Adrenal gland (tissue), 9 donors: ENCODE measurements at regions not wholly inside any gene's neighbourhood (a gene's known extent, or its start where the extent isn't known, plus 50 kb on each side); places are given as distances from the start of the nearest gene placed in this dataset.

Experiments used
- DNase-seq, 7 donors: peaks; one replicate each; pipeline ENCODE4 v3.0.0-alpha.2; 2019 to 2020
- H3K27ac ChIP-seq, 5 donors: fragments of 200-600 bp; sonication (generic) in 4 of 5; 1 replicate in 3 of 5; 2 replicates in 2 of 5; pipeline versions ENCODE4 v1.5.1 to v1.8.0; 2016 to 2020; ENCODE audit warnings: mild to moderate bottlenecking in 1 of 5
- H3K27me3 ChIP-seq: fragments of 200-600 bp; 2 replicates; pipeline ENCODE4 v1.8.0; 2021
- H3K36me3 ChIP-seq, 2 donors: fragments of 200-600 bp; replicated peaks in 1 of 2; 1 replicate in 1 of 2; 2 replicates in 1 of 2; pipeline versions ENCODE4 v1.5.1 to v1.8.0; 2018 to 2022
- H3K4me1 ChIP-seq, 2 donors: fragments of 200-600 bp; replicated peaks in 1 of 2; 1 replicate in 1 of 2; 2 replicates in 1 of 2; pipeline versions ENCODE4 v1.5.1 to v1.8.0; 2018 to 2021
- H3K4me3 ChIP-seq, 4 donors: fragments of 200-600 bp; sonication (generic) in 3 of 4; one replicate each; pipeline ENCODE4 v1.5.1; 2016 to 2018
- H3K9me3 ChIP-seq, 3 donors: fragments of 200-600 bp; sonication (generic) in 1 of 3; replicated peaks in 1 of 3; 1 replicate in 2 of 3; 2 replicates in 1 of 3; pipeline versions ENCODE4 v1.5.1 to v1.8.0; 2016 to 2021
- POLR2A ChIP-seq, 2 donors: fragments of 450-650 bp; IDR thresholded peaks; one replicate each; pipeline ENCODE4 v1.6.1; 2017; ENCODE audit warnings: antibody characterized with exemption in 2 of 2, mild to moderate bottlenecking in 2 of 2, moderate library complexity in 1 of 2
- WGBS, 4 donors: extraction: QIAGEN DNeasy Blood & Tissue Kit in 2 of 4; methylation state at CpG; one replicate each; pipeline versions ENCODE4 v1.1.5 to v1.1.7; 2013 to 2017; 5-methylcytosine and 5-hydroxymethylcytosine counted together
- intact Hi-C, 2 donors: fragments of 100-400 bp; cut with DNase I; formaldehyde crosslinking; loops; one replicate each; pipeline versions ENCODE4 v1.14.1 to v1.15.0; 2022 to 2023
- TF ChIP-seq, protein P1 (sequence below), 6 experiments: fragments of 450-650 bp in 4 of 6; fragments of 200-600 bp in 2 of 6; sonication (generic) in 1 of 6; IDR thresholded peaks; 1 replicate in 5 of 6; 2 replicates in 1 of 6; pipeline versions ENCODE4 v1.5.1 to v1.8.0; 2016 to 2021; ENCODE audit warnings: antibody characterized with exemption in 6 of 6, mild to moderate bottlenecking in 2 of 6, moderate library complexity in 1 of 6
- donor health status: healthy with polysubstance abuse.
- donor health status: Bipolar disorder and iron deficiency.
- donor health status: DM: yes; HTN: yes; CAD: no.
- donor health status: DM: no; HTN: no; CAD: no.
- donor health status: DM: no; HTN: no; CAD: no.

DNA sequence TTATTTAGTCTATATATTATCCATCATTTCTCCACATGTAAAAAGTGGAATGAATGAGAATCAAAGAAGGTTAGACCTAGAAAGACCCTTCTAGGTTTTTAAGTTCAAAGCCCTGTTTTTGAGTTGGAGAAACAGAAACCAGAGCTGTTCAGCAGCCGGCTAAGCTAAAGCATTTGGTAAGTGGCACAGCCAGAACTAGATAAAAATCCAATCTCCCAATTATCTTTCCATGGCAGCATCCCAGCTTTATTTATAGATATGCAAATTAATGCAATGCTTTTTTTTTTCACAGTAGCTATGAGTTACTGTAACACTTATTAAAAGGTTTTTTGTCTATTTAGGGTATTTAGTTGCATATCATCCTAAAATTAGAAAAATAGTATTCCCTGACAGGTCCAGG is 85.1 kb downstream of the NIBAN1 start:
- H3K27ac ChIP-seq: peak overlapping the region in 4 of 5 donors; percentile 47 to 89 (median 78)
- intact Hi-C loops: loop anchor here in 1 of 2 donors (10.0 kb wide), 1 partner anchor 64 kb away; no protein-coding TSS in a partner anchor

DNA sequence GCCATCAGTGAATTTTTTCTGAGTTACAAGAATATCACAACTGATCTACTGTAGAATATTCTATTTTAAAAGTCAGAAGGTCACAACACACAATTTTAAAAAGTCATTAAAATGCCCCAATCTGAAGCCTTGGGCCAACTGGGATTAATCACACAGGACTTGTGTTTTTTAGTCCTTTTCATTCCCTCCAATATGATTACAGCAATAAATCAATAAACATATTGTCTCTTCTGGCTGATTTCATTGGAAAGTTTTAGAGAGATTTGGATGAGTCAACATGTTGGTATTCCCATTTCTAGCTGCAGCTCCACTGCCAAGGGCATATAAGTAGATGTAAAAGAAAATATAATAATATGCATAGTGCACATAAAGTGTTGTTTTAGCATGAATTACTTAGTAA is 85.8 kb downstream of the NIBAN1 start:
- Histone ChIP-seq H3K9me3 (no peaks in the 10 kb centered on the region), H3K27me3 (no peaks in the 10 kb centered on the region), H3K27ac (peak overlapping the region in 4 of 5 donors; percentile 47 to 80 (median 53)), H3K36me3 (no peaks in the 10 kb centered on the region), H3K4me1 (peaks cover 33 to 41% of the 10 kb centered on the region in 2 donors), H3K4me3 (no peak overlapping the region)
- peak in 2 of 7 donors; percentile 32 to 45 for DNase-seq
- intact Hi-C loops: loop anchor here in 1 of 2 donors (10.0 kb wide), 1 partner anchor 64 kb away; no protein-coding TSS in a partner anchor
- TF ChIP-seq, protein P1, sequence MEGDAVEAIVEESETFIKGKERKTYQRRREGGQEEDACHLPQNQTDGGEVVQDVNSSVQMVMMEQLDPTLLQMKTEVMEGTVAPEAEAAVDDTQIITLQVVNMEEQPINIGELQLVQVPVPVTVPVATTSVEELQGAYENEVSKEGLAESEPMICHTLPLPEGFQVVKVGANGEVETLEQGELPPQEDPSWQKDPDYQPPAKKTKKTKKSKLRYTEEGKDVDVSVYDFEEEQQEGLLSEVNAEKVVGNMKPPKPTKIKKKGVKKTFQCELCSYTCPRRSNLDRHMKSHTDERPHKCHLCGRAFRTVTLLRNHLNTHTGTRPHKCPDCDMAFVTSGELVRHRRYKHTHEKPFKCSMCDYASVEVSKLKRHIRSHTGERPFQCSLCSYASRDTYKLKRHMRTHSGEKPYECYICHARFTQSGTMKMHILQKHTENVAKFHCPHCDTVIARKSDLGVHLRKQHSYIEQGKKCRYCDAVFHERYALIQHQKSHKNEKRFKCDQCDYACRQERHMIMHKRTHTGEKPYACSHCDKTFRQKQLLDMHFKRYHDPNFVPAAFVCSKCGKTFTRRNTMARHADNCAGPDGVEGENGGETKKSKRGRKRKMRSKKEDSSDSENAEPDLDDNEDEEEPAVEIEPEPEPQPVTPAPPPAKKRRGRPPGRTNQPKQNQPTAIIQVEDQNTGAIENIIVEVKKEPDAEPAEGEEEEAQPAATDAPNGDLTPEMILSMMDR (IDR thresholded peaks at IDR 0.05): no peak
- TF ChIP-seq POLR2A (IDR thresholded peaks at IDR 0.05): no peak

More for the DNA sequence above, 85.1 kb downstream of the NIBAN1 start:
- Histone ChIP-seq H3K4me3 (no peak overlapping the region), H3K4me1 (peaks cover 33 to 41% of the 10 kb centered on the region in 2 donors), H3K27me3 (no peaks in the 10 kb centered on the region), H3K9me3 (no peaks in the 10 kb centered on the region), H3K36me3 (no peaks in the 10 kb centered on the region)
- TF ChIP-seq POLR2A (IDR thresholded peaks at IDR 0.05): no peak
- TF ChIP-seq, protein P1 (IDR thresholded peaks at IDR 0.05): no peak
- DNase-seq: no peak
- WGBS, 4 donors: 52 to 66% (median 63%) methylated on average over 1 of the region's 1 CpG

DNA sequence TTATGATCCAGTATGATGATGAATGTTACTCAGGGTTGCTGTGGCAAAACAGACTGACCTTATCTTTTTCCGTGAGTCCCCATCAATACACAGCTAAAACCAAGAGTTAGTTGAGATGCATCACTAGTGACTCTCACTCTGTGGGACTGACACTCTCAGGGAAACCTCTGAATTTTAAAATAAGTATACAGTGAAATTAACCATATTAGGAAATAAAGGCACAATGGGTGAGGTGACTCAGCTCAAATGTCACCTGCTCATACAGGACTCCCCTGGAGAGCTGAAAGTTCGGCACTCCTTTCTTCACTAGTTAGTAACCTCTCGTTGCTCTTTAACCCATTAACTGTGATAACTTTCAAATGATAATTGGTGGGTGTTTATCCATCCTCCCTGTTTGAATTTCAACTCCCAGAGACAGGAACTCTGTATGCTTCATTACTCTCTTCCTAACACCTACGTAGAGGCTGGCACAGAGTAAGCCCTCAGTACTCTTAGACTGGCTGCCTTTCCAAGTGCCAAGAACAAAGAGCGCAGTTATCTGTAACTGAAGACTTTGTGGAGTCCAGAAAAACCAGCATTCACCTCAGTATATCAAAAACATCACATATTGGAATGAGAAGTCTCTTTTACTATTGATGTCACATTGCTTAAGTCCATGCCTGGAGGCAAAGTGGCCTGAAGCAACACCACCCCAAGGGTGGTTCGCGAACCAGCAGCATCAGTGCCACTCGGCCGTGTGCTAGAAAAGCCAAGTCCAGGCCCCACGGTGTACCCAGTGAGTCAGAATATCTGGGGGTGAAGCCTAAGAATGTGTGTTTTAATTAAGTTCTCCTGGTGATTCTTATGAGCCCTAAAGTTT is 91.1 kb downstream of the NIBAN1 start:
- Histone ChIP-seq H3K4me1 (peaks cover 15 to 23% of the 10 kb centered on the region in 2 donors), H3K36me3 (no peaks in the 10 kb centered on the region), H3K27ac (peak overlapping the region in 2 of 5 donors; percentile 62 to 67), H3K9me3 (no peaks in the 10 kb centered on the region), H3K27me3 (no peaks in the 10 kb centered on the region), H3K4me3 (no peak overlapping the region)
- no peak for DNase-seq
- TF ChIP-seq, protein P1 (IDR thresholded peaks at IDR 0.05): no peak
- no peak for TF ChIP-seq POLR2A (IDR thresholded peaks at IDR 0.05)
- WGBS, 4 donors: 70 to 91% (median 82%) methylated on average over 10 of the region's 10 CpGs
- intact Hi-C loops: loop anchor here in 1 of 2 donors (10.0 kb wide), 1 partner anchor 58 kb away; no protein-coding TSS in a partner anchor
